SU-DHL-6 (cell line): ENCODE measurements at regions not wholly inside any gene's neighbourhood (a gene's known extent, or its start where the extent isn't known, plus 50 kb on each side); places are given as distances from the start of the nearest gene placed in this dataset.

Experiments used
- H2AFZ ChIP-seq: fragments of 200-600 bp; sonication (generic); 2 replicates; pipeline ENCODE4 v1.6.1; 2014; ENCODE audit warnings: low read depth, mild to moderate bottlenecking, moderate library complexity, mixed read lengths, antibody characterized with exemption, low read length; ENCODE audit not compliant: severe bottlenecking
- H3F3A ChIP-seq: fragments of 200-600 bp; shearing (Covaris generic); 2 replicates; pipeline ENCODE4 v1.6.0; 2016; ENCODE audit warnings: antibody characterized with exemption, mild to moderate bottlenecking; ENCODE audit not compliant: insufficient read depth
- H3K27ac ChIP-seq: fragments of 200-600 bp; sonication (generic); 2 replicates; pipeline ENCODE4 v1.5.1; 2016; ENCODE audit warnings: low read depth, mild to moderate bottlenecking, low read length, moderate library complexity, mixed read lengths
- H3K27me3 ChIP-seq: fragments of 200-600 bp; sonication (generic), shearing (Covaris generic); 2 replicates; pipeline ENCODE4 v1.6.0; 2014; ENCODE audit warnings: mild to moderate bottlenecking, low read length
- H3K36me3 ChIP-seq: fragments of 200-600 bp; sonication (generic); 2 replicates; pipeline ENCODE4 v1.6.1; 2014; ENCODE audit warnings: mild to moderate bottlenecking, low read length, mixed read lengths
- H3K4me2 ChIP-seq: fragments of 300-600, 200-600 bp; shearing (Covaris generic), sonication (generic); 2 replicates; pipeline ENCODE4 v1.6.0; 2014; ENCODE audit warnings: low read length, low read depth, mild to moderate bottlenecking; ENCODE audit not compliant: poor library complexity, severe bottlenecking
- H3K4me3 ChIP-seq: fragments of 200-600 bp; sonication (generic); 2 replicates; pipeline ENCODE4 v1.5.1; 2014; ENCODE audit warnings: antibody characterized with exemption, low read length, mild to moderate bottlenecking, mixed read lengths; ENCODE audit not compliant: insufficient read depth, poor library complexity, severe bottlenecking
- H3K79me2 ChIP-seq: fragments of 200-600 bp; sonication (generic); 2 replicates; pipeline ENCODE4 v1.6.1; 2014; ENCODE audit warnings: mild to moderate bottlenecking, low read length, moderate library complexity; ENCODE audit not compliant: insufficient read depth
- H3K9ac ChIP-seq: fragments of 200-600 bp; sonication (generic); 2 replicates; pipeline ENCODE4 v1.7.0; 2014; ENCODE audit warnings: mild to moderate bottlenecking, low read length
- H3K9me2 ChIP-seq: fragments of 200-600 bp; sonication (generic); replicated peaks from 2 replicates; pipeline ENCODE4 v1.6.1; 2014; ENCODE audit warnings: low read length; ENCODE audit not compliant: insufficient read depth
- H3K9me3 ChIP-seq: fragments of 200-600 bp; sonication (generic); 2 replicates; pipeline ENCODE4 v1.6.1; 2014; ENCODE audit warnings: low read length, mixed read lengths; ENCODE audit not compliant: insufficient read depth
- H4K20me1 ChIP-seq: fragments of 200-600 bp; sonication (generic); 2 replicates; pipeline ENCODE4 v1.6.1; 2014; ENCODE audit warnings: low read depth, mild to moderate bottlenecking, antibody characterized with exemption, low read length, moderate library complexity, mixed read lengths
- EZH2phosphoT487 ChIP-seq: fragments of 200-600 bp; sonication (generic), shearing (Covaris generic); conservative IDR thresholded peaks from 2 replicates; pipeline ENCODE4 v1.6.1; 2018; ENCODE audit warnings: mild to moderate bottlenecking, antibody characterized with exemption, low read length, moderate library complexity, mixed read lengths
- TF ChIP-seq, protein P1 (sequence below): fragments of 200-600 bp; sonication (generic); IDR thresholded peaks from one replicate; pipeline ENCODE4 v1.5.1; 2017; ENCODE audit warnings: antibody characterized with exemption, mild to moderate bottlenecking, low read length, moderate library complexity; ENCODE audit not compliant: insufficient read depth, poor library complexity, severe bottlenecking

DNA sequence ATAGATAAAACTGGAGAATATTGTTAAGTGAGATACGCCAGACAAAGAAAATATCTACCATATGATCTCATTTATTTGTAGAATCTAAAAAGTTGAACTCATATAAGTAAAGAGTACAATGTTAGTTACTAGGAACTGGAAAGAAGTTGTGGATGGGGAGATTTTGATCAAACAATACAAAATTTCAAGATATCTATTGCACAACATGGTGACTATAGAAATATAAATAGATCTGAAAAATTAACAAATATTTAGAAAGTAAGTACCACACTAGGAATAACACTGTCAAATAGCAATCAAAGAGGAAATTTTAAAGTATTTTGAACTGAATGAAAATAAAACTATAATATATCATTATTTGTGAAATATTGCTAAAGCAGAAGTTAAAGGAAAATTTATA, 437.2 kb downstream of the AASDHPPT start:
- H3K36me3 ChIP-seq, result no peaks in the 10 kb centered on the region
- no peak for TF ChIP-seq EZH2phosphoT487
- TF ChIP-seq, protein P1, sequence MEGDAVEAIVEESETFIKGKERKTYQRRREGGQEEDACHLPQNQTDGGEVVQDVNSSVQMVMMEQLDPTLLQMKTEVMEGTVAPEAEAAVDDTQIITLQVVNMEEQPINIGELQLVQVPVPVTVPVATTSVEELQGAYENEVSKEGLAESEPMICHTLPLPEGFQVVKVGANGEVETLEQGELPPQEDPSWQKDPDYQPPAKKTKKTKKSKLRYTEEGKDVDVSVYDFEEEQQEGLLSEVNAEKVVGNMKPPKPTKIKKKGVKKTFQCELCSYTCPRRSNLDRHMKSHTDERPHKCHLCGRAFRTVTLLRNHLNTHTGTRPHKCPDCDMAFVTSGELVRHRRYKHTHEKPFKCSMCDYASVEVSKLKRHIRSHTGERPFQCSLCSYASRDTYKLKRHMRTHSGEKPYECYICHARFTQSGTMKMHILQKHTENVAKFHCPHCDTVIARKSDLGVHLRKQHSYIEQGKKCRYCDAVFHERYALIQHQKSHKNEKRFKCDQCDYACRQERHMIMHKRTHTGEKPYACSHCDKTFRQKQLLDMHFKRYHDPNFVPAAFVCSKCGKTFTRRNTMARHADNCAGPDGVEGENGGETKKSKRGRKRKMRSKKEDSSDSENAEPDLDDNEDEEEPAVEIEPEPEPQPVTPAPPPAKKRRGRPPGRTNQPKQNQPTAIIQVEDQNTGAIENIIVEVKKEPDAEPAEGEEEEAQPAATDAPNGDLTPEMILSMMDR, result no peak
- no peaks in the 10 kb centered on the region for H3K79me2 ChIP-seq
- H3K9me2 ChIP-seq, result no peaks in the 10 kb centered on the region
- no peak overlapping the region for H3K9ac ChIP-seq
- no peak overlapping the region for H3K4me3 ChIP-seq
- no peak overlapping the region for H3K4me2 ChIP-seq
- no peaks in the 10 kb centered on the region for H3K9me3 ChIP-seq
- H4K20me1 ChIP-seq, result no peaks in the 10 kb centered on the region
- no peak overlapping the region for H2AFZ ChIP-seq
- no peaks in the 10 kb centered on the region for H3F3A ChIP-seq
- H3K27ac ChIP-seq, result no peak overlapping the region
- no peaks in the 10 kb centered on the region for H3K27me3 ChIP-seq

DNA sequence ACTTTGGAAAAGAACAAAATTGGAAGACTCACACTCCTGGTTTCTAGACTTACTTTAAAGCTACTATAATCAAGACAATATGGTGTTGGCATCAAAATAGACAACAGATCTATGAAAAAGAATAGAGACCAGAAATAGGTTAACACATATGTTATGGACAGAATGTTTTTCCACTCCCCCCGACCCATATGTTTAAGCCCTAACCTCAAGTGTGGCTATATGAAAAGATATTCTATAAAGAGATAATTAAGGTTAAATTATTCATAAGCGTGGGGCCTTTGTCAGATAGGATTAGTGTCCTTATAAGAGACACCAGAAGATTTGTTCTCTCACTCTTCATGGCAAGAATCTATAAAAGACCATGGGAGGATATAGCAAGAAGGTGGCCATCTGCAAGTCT, 440.0 kb downstream of the AASDHPPT start:
- H4K20me1 ChIP-seq, result no peaks in the 10 kb centered on the region
- H3K36me3 ChIP-seq, result no peaks in the 10 kb centered on the region
- TF ChIP-seq, protein P1, result no peak
- no peak for TF ChIP-seq EZH2phosphoT487
- no peak overlapping the region for H3K4me2 ChIP-seq
- H2AFZ ChIP-seq, result no peak overlapping the region
- H3F3A ChIP-seq, result no peaks in the 10 kb centered on the region
- no peaks in the 10 kb centered on the region for H3K9me2 ChIP-seq
- no peaks in the 10 kb centered on the region for H3K27me3 ChIP-seq
- no peaks in the 10 kb centered on the region for H3K9me3 ChIP-seq
- H3K27ac ChIP-seq, result no peak overlapping the region
- no peak overlapping the region for H3K4me3 ChIP-seq
- no peak overlapping the region for H3K9ac ChIP-seq
- H3K79me2 ChIP-seq, result no peaks in the 10 kb centered on the region

DNA sequence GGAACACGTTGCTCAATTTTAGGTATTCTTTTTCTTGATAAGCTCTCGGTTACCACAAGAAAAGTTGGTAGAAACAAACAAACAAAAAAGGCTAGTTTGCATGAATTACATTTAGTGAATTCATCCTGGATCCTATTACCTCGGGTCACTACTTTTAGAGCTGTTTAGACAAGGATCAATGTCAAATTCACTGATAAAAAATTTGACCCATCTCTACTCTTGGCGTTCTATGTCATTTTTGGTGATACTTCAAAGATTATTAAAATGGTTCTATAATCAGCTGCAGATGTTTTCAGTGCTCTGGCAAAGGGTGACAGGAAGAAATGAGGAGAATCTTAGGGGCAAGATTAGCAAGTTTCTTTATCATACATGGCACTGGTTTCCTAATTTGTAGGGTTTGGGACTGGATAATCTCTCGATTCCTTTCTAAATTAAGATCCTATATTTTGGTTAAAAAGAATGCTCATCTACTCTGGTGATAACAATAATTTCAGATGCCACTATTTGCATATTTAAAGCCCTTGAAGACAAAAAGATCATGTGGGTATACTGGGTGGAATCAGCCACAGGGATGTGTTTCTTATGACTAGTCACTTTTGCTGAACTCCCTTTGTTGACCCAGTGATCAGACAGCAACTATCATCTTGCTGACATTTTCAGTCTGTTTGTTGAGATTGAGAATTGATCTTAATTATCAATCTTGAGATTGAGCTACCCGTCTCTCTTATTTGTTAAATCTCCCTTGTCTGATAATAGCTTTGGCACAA, 442.9 kb downstream of the AASDHPPT start:
- TF ChIP-seq, protein P1, result no peak
- TF ChIP-seq EZH2phosphoT487, result no peak
- Histone ChIP-seq H3K79me2 (no peaks in the 10 kb centered on the region), H3K27ac (no peak overlapping the region), H3K27me3 (no peaks in the 10 kb centered on the region), H3K36me3 (no peaks in the 10 kb centered on the region), H3K4me3 (no peak overlapping the region), H2AFZ (no peak overlapping the region), H3K9me3 (no peaks in the 10 kb centered on the region), H4K20me1 (no peaks in the 10 kb centered on the region), H3K4me2 (no peak overlapping the region), H3K9ac (no peak overlapping the region), H3K9me2 (no peaks in the 10 kb centered on the region), H3F3A (no peaks in the 10 kb centered on the region)
